HG03457 (cell line): ENCODE measurements at regions not wholly inside any gene's neighbourhood (a gene's known extent, or its start where the extent isn't known, plus 50 kb on each side); places are given as distances from the start of the nearest gene placed in this dataset.
A peak's percentile ranks its signal among the peaks of the same experiment; 100 is the strongest.

Experiments
- ATAC-seq: cut with Tn5 transposase; IDR thresholded peaks from one replicate; pipeline ENCODE4 v1.9.1; 2021; ENCODE audit warnings: moderate number of reproducible peaks; ENCODE audit not compliant: unreplicated experiment

DNA sequence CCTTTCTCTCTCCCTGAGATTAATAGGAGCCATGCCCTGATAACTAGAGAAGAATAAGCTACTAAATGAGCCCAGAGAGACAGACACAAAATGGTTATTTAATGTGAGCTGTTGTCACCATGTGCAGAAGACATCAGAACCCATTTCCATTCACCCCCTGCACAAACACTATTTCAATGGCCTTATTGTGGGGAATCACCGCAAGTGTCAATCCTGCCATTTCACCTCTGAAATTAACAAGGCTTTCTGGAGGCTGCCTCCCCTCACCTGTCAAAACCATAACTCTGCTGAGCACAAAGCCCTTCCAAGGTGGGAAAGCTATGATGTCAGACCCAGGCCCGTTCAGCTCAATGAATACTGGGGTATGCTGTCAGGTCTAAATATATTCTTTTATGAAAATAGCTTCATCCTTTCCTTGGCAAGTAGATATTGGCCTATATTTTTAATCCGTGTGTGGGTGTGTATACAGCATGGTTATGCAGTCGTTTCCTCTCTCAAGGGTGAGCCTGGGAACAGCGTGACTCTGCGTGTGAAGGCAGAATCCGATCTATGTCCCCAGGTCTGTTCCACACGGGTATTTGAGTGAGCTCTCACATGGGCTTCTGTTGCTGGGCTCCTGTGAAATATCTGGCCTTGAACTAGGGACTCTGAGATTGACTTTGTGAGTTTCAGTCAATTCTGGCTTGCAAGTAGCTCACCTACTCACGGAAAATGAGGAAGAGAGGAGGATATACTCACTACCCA lies 266.3 kb downstream of the FBXW7 start:
- no peak for ATAC-seq

DNA sequence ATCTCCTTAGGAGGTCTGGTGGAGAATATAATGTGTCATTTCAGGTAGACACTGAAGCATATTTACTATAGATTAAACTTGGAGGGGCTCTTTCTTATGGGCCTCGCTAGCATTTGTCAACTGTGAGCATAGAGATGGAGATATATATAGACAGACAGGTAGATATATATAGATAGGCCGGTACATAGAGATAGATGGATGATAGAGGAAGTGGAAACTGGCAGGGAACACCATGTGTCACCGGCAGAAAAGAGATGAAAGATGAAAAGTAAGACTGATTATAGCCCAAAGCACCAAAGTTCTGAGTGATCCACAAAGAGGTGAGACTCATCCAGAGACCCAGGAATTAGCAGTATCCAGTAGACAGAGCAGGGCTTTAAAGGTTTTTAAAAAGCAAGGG lies 268.1 kb downstream of the FBXW7 start:
- ATAC-seq = no peak

DNA sequence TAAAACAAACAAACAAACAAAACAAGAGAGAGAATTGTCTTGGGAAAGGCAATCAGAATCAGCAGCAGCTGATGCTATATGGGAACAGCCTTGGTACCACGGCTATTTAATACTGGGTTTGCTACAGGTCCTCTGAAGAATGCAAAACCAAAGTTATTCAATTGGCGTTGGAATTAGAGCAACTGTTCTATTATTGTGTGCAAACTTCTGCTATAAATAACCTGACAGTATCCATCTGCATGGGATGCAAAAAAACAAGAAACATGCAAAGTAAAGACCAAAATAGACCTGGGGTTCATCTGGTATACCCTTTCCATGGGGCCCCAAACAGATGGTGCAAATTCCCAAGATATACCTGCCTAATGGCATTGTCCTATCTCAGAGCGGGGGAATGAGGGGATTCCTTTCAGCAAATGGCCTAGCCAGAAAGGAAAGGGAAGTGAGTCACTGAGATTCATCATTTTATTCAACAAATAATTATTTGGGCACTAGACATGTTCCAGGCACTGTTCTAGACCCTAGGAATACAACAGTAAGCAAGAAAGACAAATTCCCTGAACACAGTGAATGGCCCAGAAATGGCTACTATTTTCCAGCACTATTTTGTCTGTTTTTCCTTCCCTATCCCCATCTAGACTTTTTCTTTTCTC lies 268.9 kb downstream of the FBXW7 start:
- ATAC-seq = no peak

DNA sequence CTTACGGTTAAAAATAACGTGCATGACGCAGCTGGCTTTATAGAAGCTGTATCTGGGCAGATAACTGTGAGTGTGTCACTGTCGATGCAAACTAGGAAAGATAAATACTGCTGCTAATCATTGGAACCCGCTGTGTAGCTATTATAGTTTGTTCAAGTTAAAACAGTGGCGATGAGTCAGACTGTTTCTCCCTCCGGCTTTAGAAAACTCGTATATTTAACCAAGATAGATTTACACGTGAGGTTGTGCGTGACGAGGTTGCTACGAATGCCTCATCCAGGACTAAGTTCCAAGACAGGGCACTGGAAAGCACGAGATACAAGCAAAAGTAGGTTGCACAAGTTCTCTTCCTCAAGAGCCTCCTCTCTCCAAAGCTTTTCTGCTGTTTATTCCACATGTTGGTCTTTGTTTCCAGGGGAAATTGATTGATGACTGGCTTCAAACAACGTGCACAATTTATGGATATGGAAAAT lies 270.7 kb downstream of the FBXW7 start:
- no peak for ATAC-seq

DNA sequence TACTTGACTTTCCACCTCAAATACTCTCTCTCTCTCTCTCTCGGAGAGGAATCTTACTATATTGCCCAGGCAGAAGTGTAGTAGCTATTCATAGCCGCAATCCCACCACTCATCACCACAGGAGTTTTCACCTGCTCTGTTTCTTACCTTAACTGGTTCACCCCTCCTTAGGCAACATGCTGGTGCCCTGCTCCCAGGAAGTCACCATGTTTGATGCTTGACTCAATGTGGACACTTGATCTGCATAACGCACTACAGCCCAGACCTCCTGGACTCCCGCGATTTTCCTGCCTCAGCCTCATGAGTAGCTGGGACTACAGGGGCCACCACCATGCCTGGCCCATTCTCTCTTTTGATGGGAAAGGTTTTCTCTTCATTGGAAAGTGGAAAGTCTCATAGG lies 271.8 kb downstream of the FBXW7 start:
- ATAC-seq = no peak

DNA sequence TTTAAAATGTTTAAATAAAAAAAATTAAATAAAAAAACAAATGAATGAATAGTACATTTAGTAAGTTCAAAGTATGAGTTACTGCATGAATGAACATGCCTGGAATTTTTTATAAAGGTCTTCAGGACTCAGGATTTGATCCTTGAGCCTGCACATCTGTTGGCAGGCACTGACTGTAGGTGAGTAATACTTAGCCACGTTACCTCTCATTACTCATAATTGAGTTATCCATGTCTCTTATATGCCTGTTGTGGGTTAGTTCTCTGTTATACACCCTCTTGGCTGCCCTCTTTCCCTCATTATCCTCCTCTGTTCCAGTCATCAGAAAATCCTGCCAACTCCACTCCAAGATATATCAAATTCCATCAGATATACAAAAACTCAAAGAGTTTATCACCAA lies 276.0 kb downstream of the FBXW7 start:
- ATAC-seq = no peak

DNA sequence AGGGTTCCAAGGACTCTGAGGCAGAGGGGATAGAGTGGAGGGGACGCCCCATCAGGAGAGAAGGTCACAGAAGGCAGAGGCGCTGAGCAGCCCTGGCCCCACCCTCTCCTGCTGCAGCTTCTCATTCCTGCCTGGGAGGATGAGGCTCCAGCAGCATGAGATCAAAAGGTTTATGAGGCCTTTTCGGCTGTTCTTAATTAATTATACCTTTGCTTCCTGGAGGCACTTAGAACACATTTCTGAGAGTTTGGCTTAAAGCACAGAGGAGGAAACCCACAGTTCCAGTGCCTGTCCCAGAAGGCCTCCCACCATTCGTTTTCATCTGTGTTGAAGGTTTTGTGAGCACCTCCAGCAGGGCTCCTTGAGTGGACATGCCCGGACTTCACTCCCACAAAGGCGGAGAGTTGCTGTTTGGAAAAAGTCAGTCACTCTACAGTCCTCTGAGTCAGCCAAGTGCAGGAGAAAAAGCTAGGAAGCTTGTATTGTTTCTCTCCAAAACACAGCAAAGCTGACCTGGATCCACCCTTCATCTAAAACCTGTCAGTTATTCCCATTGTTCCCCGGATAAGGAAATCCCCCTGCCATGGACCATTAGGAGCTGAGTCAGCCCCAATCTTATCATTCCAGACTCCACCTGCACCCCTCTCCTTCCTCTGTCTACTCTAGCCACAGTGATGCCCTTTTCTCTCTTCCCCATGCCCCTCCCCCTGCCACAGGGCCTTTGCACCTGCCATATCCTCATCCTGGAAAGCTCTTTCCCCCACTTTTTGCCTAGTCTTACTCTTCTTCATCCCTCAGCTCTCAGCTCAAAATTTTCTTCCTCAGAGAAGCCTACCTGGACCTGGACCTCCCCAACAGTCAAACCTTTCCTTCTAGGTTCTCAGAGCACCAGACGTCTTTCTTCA lies 276.8 kb downstream of the FBXW7 start:
- ATAC-seq = no peak

DNA sequence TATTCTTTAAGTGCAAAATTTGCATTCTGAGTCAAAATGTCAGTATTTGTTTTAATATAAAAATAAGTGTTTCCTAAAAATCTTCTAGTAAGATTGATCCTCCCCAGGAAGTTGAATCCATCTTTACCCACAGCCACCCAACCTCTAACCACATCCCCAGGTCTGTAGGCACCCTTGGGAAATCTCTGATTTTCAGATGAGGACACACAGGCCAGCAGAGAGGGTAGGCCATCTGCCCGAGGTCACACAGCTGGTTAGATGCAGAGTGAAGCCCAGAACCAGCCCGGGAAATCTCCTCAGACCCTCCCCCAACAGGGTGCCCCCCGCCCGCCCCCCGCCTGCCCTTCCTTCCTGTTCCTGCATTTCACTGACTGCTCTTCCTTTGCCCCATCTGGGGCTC lies 277.5 kb downstream of the FBXW7 start:
- ATAC-seq = no peak

DNA sequence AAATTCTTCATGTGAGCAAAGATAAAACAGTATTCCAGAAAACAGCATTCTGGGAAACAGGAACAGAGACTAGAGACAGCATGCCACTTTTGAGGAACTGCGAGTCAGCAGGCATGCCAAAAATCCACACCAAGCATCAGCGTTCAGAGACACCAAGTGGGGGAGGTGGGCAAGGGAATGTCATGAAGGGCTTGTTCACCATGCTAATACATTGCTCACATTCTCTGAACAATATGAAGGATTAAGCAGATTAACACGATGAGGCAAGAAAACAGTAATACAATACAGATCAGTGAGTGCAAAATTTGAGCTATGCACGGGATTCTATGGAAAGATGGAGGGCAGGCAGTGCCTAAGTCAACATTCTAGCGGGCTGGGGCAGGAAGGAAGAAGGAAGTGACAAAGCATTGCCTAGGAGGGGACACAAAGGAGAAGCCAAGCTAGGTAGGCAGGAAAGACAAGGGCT lies 278.3 kb downstream of the FBXW7 start:
- ATAC-seq = no peak

DNA sequence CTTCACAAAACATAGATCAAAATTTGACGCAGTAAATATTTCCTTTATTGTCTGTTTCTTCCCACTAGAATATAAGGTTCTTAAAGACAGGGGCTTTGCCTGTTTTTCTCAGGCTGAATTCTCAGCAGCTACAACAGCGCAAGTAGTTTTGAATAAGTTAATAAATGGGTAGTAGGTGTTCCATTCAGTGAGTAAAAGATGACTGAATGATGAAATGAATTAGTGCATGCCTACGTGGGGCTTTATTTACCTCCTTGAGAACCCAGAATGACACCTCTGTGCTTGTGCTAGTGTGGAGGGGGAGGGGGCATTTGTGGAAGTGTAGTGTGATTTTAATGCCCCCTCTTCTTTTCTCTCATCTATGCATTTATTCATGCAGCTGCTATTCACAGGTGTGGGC lies 278.9 kb downstream of the FBXW7 start:
- ATAC-seq = no peak

DNA sequence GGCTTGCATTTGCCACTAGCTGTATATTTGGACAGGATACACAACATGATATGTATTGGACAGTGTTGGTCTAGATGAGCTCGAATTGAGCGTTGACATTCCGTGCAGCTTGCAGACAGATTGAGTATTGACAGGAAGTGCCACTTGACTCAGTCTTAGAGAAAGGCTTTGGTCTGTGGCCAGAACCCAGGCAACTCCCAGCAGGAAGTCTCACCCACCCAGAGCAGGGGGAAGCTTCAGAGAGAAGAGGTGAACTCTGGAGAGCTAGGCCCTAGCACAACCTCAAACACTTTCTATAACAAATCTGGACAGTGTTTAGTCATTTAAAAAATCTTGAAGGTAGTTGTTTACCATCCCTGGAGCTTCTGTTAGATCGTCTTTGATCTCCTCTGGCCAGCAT lies 280.5 kb downstream of the FBXW7 start:
- ATAC-seq = peak; percentile 84

DNA sequence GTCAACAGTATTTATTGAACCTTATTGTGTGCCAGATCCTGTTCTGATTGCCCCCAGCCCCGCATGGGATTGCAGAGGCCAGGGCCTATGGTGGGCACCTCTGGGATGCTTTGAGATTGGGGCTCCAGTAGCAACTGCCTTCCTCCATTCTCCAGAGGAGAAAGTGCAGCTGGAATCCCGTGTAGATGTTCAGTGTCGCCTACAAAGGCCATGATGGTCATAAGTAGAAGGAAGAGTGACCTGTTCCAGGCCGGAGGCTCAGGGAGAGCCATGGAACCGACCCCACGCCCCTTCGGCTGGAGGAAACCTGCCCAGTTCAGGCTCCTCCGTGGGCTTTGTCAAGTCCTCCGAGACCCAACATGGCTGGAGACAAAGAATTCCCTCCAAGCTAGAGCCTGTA lies 287.5 kb downstream of the FBXW7 start:
- ATAC-seq = no peak

DNA sequence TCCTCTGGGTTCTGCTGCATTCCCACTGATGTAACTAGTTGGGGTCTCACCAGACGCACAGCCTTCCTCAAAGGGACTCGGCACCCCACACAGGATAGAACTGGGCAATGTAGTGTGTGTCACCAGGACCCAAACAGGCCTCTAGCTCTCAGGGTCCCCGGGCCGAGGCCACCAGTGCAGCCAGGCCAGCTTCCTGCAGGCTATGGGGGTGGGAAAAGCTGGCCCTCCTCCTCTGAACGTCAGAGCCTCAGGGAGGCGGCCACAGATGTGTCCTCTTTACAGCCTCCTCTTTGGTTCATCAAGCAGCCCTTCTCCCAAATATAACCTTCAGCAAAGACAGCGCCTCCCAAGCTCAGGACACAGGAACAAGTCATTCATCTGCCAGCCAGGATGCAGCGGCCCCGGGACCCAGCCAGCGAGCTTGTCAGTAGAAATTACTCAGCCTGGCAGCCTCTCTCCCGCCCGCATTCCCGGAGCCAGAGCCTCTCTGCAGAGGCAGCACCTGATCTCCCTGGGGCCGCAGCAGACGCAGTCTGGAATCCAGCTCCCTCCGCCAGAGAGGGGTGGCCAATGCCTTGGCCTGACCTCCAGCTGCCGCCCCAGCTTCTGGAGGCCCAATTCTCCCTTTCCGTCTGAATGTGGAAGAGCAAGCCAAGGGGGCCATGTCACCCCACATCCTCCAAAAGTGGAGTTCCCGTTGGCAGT lies 288.5 kb downstream of the FBXW7 start:
- no peak for ATAC-seq

DNA sequence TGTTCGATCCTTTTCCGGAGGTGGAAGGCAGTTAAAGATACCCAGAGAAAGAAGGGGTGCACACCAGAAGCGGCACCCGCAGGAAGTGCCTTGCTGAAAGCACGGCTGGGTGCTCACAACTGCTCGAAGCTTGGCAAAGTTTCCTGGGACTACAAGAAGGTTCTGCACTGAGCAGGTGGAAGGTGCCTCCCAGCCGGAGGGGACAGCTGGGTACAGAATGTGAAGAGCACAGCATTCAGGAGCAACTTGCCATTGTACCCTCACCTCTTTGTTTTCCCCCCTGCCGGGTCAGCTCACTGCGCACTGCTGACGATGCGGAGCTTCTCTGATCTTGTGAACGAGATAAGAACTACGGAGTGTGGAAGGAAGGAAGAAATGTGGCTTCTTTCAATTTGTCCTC lies 289.2 kb downstream of the FBXW7 start:
- ATAC-seq = no peak

DNA sequence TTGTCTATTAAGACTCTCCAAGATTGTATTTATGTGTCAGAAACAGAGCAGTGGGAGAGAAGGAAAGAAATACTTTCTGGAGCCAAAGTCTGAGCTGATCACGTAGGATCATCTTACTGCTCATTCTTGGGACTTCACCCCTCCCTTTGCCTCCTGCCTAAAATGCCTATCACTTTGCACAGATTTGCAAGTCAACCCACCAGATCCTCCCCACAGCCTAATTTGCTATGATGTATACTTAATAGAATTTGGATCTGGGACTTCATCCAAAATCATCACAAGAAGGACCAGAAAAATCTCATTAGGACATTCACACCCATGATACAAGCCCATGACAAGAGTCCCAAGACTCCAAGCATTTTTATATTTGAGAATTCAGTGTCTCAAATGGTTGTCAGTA lies 290.2 kb downstream of the FBXW7 start:
- no peak for ATAC-seq

DNA sequence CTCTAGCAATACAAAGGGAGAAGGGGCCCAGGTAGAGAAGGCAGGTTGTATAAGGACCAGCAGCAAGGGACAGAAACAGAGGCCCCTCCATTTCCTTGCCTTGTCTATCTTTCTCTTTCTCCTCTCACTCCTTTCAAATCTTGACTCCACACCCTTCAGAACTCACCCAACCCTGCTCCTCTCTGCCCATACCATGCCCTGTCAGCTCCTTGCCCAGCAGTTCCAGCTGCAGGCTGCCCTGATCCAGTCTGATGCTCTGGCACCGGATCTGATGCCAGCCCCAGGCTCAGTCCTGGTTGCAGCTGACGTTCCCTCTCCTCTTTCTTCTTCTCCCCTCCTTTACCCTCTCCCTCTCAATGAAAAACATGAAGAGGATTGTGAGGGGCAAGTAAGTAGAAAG lies 291.2 kb downstream of the FBXW7 start:
- ATAC-seq = no peak

DNA sequence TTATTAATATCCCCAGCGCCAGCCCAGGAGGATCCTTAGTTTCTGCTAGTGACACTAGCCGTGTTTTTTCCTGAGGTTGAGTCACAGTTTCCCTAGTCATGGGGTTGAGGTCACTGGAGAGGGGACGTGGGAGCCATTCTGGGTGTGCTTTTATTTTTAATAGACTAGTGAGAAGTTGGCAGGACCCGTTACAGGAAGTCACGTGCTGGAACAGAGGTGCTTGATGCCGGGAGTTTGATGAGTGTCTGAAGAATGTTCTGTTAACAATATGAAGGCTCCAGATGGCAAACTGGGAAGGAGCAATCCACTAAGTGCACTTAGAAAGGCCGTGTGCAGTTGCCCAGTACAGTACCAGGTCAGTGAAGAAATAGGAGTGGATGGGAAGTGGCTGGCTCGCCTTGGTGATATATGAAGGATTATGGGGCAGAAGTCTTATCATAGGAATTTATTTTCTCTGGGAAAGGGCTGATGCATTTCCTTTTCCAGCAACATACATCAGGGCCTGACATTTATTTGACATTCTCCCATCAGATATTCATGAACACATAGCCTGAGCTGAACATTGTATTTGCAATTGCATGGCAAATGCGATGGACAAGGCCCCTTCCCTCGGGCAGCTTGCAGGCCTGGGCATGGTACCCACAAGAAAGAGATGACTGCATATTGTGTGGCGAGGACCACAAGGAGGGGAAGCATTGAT lies 291.8 kb downstream of the FBXW7 start:
- ATAC-seq = no peak

DNA sequence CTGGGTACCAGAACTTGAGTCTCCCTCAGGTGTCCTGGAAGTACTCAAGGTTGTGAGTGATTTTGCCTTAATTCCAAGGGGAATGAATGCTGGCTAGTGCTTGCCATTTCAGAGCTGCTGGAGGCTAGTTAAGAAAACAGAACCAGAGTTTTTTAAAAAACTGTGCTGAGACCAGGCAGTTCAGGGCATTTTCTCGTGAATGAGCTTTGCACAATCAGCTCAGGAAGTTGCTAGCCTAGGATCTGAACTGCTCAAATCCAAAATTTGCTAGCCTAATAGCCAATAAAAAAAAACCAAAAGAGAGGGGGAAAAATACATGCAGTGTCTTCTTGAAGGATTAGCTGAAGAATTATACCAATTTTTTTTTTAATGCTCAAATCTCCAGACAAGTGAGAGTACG lies 292.7 kb downstream of the FBXW7 start:
- no peak for ATAC-seq

DNA sequence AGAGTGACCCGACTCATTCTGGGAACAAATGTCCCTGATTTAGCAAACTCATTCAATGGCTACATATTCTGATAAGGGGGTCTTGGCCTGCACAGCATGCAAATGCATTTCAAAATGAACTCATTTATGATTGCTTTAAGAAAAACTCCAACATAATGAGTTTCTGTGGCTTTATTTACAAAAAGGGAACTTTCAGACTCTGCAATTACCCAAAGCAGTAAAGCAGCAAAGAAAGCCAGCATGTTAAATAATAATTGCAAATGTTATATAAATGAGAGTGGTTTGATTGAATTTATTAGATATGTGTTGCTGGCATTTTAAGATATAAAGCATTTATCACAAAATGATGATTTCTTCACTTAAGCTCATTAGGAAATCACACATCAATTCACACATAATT lies 295.7 kb downstream of the FBXW7 start:
- ATAC-seq = no peak

DNA sequence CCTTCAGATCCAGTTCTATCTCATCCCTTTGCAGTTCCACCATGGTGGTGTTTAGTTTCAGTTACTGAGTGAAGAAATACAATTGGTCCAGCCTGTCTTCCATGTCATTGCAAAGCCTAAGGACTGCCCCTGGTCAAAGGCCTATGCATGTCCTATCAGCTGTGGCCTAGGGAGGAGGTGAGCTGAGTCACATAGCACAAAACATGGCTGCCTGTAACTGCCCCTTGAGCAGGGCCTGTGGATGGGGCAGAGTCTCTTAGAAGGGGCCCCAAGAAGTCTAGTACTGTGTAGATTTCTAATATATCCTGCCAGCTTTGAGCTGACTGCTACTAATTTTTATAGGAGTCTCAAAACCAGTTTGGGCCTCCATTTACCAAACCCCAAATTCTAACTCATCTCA lies 296.7 kb downstream of the FBXW7 start:
- no peak for ATAC-seq
